ENCODE measurements at regions not wholly inside any gene's neighbourhood (a gene's known extent, or its start where the extent isn't known, plus 50 kb on each side); places are given as distances from the start of the nearest gene placed in this dataset.
"Not testable (repeated sequence)": the region's sequence is repeated elsewhere in the genome, so short reads cannot be mapped to it uniquely, and the experiment has no call there.

DNA sequence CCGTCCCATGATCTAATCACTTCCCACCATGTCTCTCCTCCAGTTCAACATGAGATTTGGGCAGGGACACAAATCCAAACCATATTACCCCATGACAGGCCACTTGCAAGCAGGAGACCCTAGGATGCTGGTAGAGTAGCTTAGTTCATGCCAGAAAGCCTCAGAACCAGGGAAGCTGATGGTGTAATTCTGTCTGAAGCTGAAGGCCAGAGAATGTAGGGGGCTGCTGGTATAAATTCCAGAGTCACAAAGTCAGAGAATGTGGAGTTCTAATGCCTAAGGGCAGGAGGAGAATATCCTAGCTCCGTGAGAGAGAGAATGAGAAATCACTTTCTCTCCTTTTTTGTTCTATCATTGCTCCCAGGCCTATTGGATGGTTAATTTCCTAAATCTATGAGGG, 90.3 kb upstream of the IMPG1 start:
- no peak for DNase-seq
- no peaks in the 10 kb centered on the region for H3K4me1 ChIP-seq
- intact Hi-C loops (cut with DNase I; ENCODE audit: low total_unique reads), result no loop called here
- no peak overlapping the region for H3K27ac ChIP-seq
- H3K9me3 ChIP-seq, result peaks cover 3 to 63% (median 30%) of the 10 kb centered on the region in 8 donors
- H3K36me3 ChIP-seq, result no peaks in the 10 kb centered on the region
- no peaks in the 10 kb centered on the region for H3K27me3 ChIP-seq (replicated peaks in 1 of 7)
- TF ChIP-seq POLR2A (IDR thresholded peaks at IDR 0.05) (no peak), POLR2AphosphoS5 (IDR thresholded peaks at IDR 0.05) (no peak)
- TF ChIP-seq, protein P1, sequence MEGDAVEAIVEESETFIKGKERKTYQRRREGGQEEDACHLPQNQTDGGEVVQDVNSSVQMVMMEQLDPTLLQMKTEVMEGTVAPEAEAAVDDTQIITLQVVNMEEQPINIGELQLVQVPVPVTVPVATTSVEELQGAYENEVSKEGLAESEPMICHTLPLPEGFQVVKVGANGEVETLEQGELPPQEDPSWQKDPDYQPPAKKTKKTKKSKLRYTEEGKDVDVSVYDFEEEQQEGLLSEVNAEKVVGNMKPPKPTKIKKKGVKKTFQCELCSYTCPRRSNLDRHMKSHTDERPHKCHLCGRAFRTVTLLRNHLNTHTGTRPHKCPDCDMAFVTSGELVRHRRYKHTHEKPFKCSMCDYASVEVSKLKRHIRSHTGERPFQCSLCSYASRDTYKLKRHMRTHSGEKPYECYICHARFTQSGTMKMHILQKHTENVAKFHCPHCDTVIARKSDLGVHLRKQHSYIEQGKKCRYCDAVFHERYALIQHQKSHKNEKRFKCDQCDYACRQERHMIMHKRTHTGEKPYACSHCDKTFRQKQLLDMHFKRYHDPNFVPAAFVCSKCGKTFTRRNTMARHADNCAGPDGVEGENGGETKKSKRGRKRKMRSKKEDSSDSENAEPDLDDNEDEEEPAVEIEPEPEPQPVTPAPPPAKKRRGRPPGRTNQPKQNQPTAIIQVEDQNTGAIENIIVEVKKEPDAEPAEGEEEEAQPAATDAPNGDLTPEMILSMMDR (IDR thresholded peaks at IDR 0.05 in 8 of 11, conservative IDR thresholded peaks at IDR 0.05 in 3 of 11), result no peak
- WGBS, 5 donors, result 38 to 80% (median 69%) methylated on average over 2 of the region's 2 CpGs
- no peak overlapping the region for H3K4me3 ChIP-seq

DNA sequence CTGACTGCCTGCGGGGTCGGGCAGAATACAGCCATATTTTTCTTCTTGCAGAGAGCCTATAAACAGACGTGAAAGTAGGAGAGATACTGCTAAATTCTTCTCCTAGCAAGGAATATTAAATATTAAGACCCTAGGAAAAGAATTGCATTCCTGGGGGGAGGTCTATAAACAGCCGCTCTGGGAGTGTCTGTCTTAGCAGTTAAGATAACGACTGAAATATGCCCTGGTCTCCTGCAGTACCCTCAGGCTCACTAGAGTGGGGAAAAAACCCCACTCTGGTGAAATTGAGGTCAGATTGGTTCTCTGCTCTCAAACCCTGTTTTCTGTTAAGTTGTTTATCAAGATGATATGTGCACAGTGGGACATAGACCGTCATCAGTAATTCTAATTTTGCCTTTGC, 85.3 kb upstream of the IMPG1 start:
- intact Hi-C loops (cut with DNase I; ENCODE audit: low total_unique reads); H3K4me3 ChIP-seq; H3K36me3 ChIP-seq; H3K27ac ChIP-seq; H3K27me3 ChIP-seq (replicated peaks in 1 of 7); DNase-seq; H3K4me1 ChIP-seq: not testable (repeated sequence)
- WGBS, 5 donors, result 75 to 91% (median 87%) methylated on average over 6 of the region's 6 CpGs
- peaks cover 3 to 68% (median 39%) of the 10 kb centered on the region in 8 donors for H3K9me3 ChIP-seq

DNA sequence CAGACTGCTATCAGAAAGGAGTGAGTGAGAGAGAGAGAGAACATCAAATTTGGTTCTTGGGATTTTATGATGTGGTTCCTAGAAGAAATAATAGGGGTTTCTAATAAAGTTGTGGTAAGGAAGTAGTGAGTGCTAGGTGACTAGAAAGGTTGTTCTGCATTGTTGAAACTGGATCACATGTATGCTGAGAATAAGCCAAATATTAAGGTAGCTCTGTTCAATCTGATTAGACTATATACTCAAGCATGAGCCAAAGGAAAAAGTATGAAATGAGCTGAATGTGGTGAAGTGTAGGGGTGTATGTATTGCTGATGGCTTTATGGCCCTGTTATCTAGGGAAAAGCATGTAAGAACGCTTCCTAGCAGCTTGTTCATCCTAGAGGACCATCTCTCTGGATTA, 63.0 kb upstream of the IMPG1 start:
- Histone ChIP-seq H3K36me3 (no peaks in the 10 kb centered on the region), H3K9me3 (peaks cover 0 to 19% (median 7%) of the 10 kb centered on the region in 8 donors), H3K27me3 (replicated peaks in 1 of 7) (no peaks in the 10 kb centered on the region), H3K4me3 (no peak overlapping the region), H3K4me1 (no peaks in the 10 kb centered on the region), H3K27ac (no peak overlapping the region)
- intact Hi-C loops (cut with DNase I; ENCODE audit: low total_unique reads), result no loop called here
- TF ChIP-seq, protein P1 (IDR thresholded peaks at IDR 0.05 in 8 of 11, conservative IDR thresholded peaks at IDR 0.05 in 3 of 11), result no peak
- TF ChIP-seq POLR2AphosphoS5 (IDR thresholded peaks at IDR 0.05) (no peak), POLR2A (IDR thresholded peaks at IDR 0.05) (no peak)
- no peak for DNase-seq
- 24 to 36% (median 29%) methylated on average over 1 of the region's 1 CpG for WGBS, 5 donors

DNA sequence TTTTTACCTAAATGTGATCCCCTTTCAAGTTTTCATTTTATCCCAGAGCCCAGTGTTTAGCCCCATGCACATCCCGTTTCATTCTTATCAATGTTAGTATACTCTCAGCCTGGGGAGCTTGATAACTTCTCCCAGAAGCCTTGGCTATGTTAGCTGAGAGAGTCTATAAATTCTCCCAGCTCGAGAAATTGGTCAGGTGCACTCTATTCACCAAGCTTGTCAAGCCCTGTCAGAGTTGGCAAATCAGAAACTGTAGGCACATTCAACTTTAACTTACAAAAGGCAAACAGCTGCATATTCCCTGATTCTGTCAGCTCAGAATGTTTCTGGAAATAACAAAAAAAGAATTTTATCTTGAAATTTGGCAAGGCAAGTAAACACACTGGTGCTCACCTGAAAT, 62.2 kb upstream of the IMPG1 start:
- WGBS, 5 donors, result 23 to 47% (median 44%) methylated on average over 2 of the region's 2 CpGs
- H3K27me3 ChIP-seq (replicated peaks in 1 of 7), result no peaks in the 10 kb centered on the region
- peaks cover 0 to 15% (median 6%) of the 10 kb centered on the region in 8 donors for H3K9me3 ChIP-seq
- TF ChIP-seq POLR2A (IDR thresholded peaks at IDR 0.05) (no peak), POLR2AphosphoS5 (IDR thresholded peaks at IDR 0.05) (no peak)
- TF ChIP-seq, protein P1 (IDR thresholded peaks at IDR 0.05 in 8 of 11, conservative IDR thresholded peaks at IDR 0.05 in 3 of 11), result no peak
- H3K4me1 ChIP-seq, result no peaks in the 10 kb centered on the region
- intact Hi-C loops (cut with DNase I; ENCODE audit: low total_unique reads), result no loop called here
- no peak overlapping the region for H3K4me3 ChIP-seq
- no peak overlapping the region for H3K27ac ChIP-seq
- H3K36me3 ChIP-seq, result no peaks in the 10 kb centered on the region
- no peak for DNase-seq

DNA sequence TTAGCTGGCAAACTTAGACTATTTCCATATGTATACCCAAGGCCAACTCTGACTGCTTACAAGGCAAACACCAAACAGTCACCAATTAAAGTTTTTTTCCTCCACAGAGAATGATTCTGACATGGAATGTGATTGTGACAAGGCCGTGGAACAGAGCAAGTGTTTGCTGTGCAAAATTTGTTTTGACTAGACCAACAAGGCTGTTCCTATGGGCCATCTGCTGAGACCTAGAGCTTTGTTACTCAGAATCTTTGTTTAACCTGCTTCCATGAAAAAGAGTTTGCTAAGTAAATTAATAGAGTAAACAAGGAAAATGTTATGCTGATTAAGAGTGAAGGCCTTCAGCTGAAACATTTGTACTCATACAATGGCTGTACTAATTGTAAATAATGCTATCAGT, 51.6 kb upstream of the IMPG1 start:
- TF ChIP-seq, protein P1 (IDR thresholded peaks at IDR 0.05 in 8 of 11, conservative IDR thresholded peaks at IDR 0.05 in 3 of 11), result no peak
- TF ChIP-seq POLR2A (IDR thresholded peaks at IDR 0.05) (no peak), POLR2AphosphoS5 (IDR thresholded peaks at IDR 0.05) (no peak)
- no peaks in the 10 kb centered on the region for H3K36me3 ChIP-seq
- no peak overlapping the region for H3K4me3 ChIP-seq
- intact Hi-C loops (cut with DNase I; ENCODE audit: low total_unique reads), result no loop called here
- no peaks in the 10 kb centered on the region for H3K4me1 ChIP-seq
- DNase-seq, result no peak
- no peak overlapping the region for H3K27ac ChIP-seq
- peaks cover 0 to 17% (median 5%) of the 10 kb centered on the region in 8 donors for H3K9me3 ChIP-seq
- WGBS, 5 donors, result 47 to 74% (median 58%) methylated on average over 1 of the region's 1 CpG
- H3K27me3 ChIP-seq (replicated peaks in 1 of 7), result no peaks in the 10 kb centered on the region
